Heart right ventricle (tissue), 16 donors: ENCODE measurements at regions not wholly inside any gene's neighbourhood (a gene's known extent, or its start where the extent isn't known, plus 50 kb on each side); places are given as distances from the start of the nearest gene placed in this dataset.

Source experiments
- ATAC-seq, 8 donors: fragments of 200-7000 bp; cut with Tn5 transposase; one replicate each; pipeline ENCODE4 v1.9.1; 2020; ENCODE audit warnings: mild to moderate bottlenecking in 8 of 8, moderate library complexity in 8 of 8, moderate number of reproducible peaks in 1 of 8
- DNase-seq, 2 donors: peaks; one replicate each; pipeline ENCODE4 v3.0.0-alpha.2; 2020
- H3K27ac ChIP-seq, 10 donors: fragments of 200-600 bp; sonication (generic) in 2 of 10; one replicate each; pipeline versions ENCODE4 v1.5.0 to v1.8.0; 2020 to 2022; ENCODE audit warnings: mild to moderate bottlenecking in 3 of 10
- H3K27me3 ChIP-seq, 7 donors: fragments of 200-600 bp; one replicate each; pipeline ENCODE4 v1.8.0; 2021 to 2022; ENCODE audit warnings: mild to moderate bottlenecking in 2 of 7
- H3K36me3 ChIP-seq, 9 donors: fragments of 200-600 bp; sonication (generic) in 1 of 9; one replicate each; pipeline versions ENCODE4 v1.5.0 to v1.8.0; 2020 to 2022; ENCODE audit warnings: mild to moderate bottlenecking in 2 of 9
- H3K4me1 ChIP-seq, 9 donors: fragments of 200-600 bp; sonication (generic) in 1 of 9; one replicate each; pipeline versions ENCODE4 v1.5.0 to v1.8.0; 2020 to 2022; ENCODE audit warnings: mild to moderate bottlenecking in 4 of 9
- H3K4me3 ChIP-seq, 10 donors: fragments of 200-600 bp; sonication (generic) in 2 of 10; one replicate each; pipeline versions ENCODE4 v1.5.0 to v1.8.0; 2020 to 2022; ENCODE audit warnings: mild to moderate bottlenecking in 7 of 10, moderate library complexity in 2 of 10
- H3K9me3 ChIP-seq, 11 donors: fragments of 200-600 bp in 10 of 11; sonication (generic) in 2 of 11; one replicate each; pipeline versions ENCODE4 v1.5.0 to v1.8.0; 2013 to 2022; ENCODE audit warnings: mild to moderate bottlenecking in 2 of 11, control low read depth in 1 of 11, moderate library complexity in 1 of 11
- CTCF ChIP-seq, 9 donors: fragments of 200-600 bp; sonication (generic) in 2 of 9; IDR thresholded peaks; one replicate each; pipeline versions ENCODE4 v1.5.0 to v1.8.0; 2021 to 2022; ENCODE audit warnings: antibody characterized with exemption in 9 of 9, mild to moderate bottlenecking in 5 of 9, moderate library complexity in 1 of 9
- WGBS, 2 donors: extraction: QIAGEN DNeasy Blood & Tissue Kit; methylation state at CpG; one replicate each; pipeline ENCODE4 v1.1.7; 2013; ENCODE audit warnings: inconsistent platforms in 1 of 2; 5-methylcytosine and 5-hydroxymethylcytosine counted together
- intact Hi-C, 10 donors: fragments of 100-400 bp; cut with DNase I; formaldehyde crosslinking; loops; one replicate each; pipeline versions ENCODE4 v1.11.1 to v1.14.2; 2022
- donor health status: Arrhythmogenic right ventricular cardiomyopathy.
- donor health status: ischemic (EF 13 %, LVEDD 7.1; RV severe dilation, severe dysfunction).
- donor health status: healthy with polysubstance abuse.
- donor health status: DM: no; HTN: yes; CAD: no.
- donor health status: DM: no; HTN: no; CAD: no.
- donor health status: ischemic (EF 25% LVEDD 6.9; RV normal size, moderate dysfunction).
- donor health status: ischemic (EF 25% LVEDD 5.7; RV mildly dilated, moderate dysfunction).
- donor health status: healthy.
- donor health status: DM: yes; HTN: yes; CAD: no.
- donor health status: Ischemic cardiomyopathy.
- donor health status: ischemic (EF 35%, LVEDD 5.7; RV mildly dilated, moderate dysfunction).
- donor health status: nonischemic (EF 11% LVEDD 7.7; RV severe dilation, severe dysfunction).
- donor health status: DM: yes; HTN: yes; CAD: no.
- donor health status: PGD.
- donor health status: ischemic (EF 29% LVEDD 5.4; RV normal size, mild dysfunction).
- donor health status: nonischemic (EF 23%, LVEDD 6.1; RV moderate dilation, normal function).

GRCh38 chr17:77074681-77075080 is 66.1 kb upstream of the SEC14L1 start:
- ATAC-seq (no peak), DNase-seq (no peak)
- intact Hi-C loops: loop anchor here in 1 of 10 donors (10.0 kb wide), 1 partner anchor 420 kb away; no protein-coding TSS in a partner anchor
- peaks cover 0 to 63% (median 33%) of the 10 kb centered on the region in 7 donors for H3K27me3 ChIP-seq
- no peak overlapping the region for H3K4me3 ChIP-seq
- H3K4me1 ChIP-seq: peaks cover 0 to 8% (median 0%) of the 10 kb centered on the region in 9 donors
- H3K36me3 ChIP-seq: no peaks in the 10 kb centered on the region
- no peak for TF ChIP-seq CTCF (IDR thresholded peaks at IDR 0.05)
- H3K27ac ChIP-seq: no peak overlapping the region
- 82 to 84% methylated on average over 12 of the region's 12 CpGs for WGBS, 2 donors
- no peaks in the 10 kb centered on the region for H3K9me3 ChIP-seq

- no peak overlapping the region for H3K27ac ChIP-seq
- H3K36me3 ChIP-seq: no peaks in the 10 kb centered on the region
- H3K4me1 ChIP-seq: peaks cover 0 to 8% (median 0%) of the 10 kb centered on the region in 9 donors
- intact Hi-C loops: loop anchor here in 1 of 10 donors (10.0 kb wide), 1 partner anchor 419 kb away; no protein-coding TSS in a partner anchor
- ATAC-seq: peak in 2 of 8 donors; percentile 52 to 61
- no peak for TF ChIP-seq CTCF (IDR thresholded peaks at IDR 0.05)
- H3K27me3 ChIP-seq: peaks cover 0 to 56% (median 22%) of the 10 kb centered on the region in 7 donors
- DNase-seq: no peak
- WGBS, 2 donors: 41 to 45% methylated on average over 14 of the region's 14 CpGs
- no peaks in the 10 kb centered on the region for H3K9me3 ChIP-seq
- H3K4me3 ChIP-seq: no peak overlapping the region
These were observed 64.5 kb upstream of the SEC14L1 start for GRCh38 chr17:77076124-77076830.

- H3K27me3 ChIP-seq: peaks cover 0 to 10% (median 0%) of the 10 kb centered on the region in 7 donors
- peaks cover 5 to 20% (median 16%) of the 10 kb centered on the region in 9 donors for H3K4me1 ChIP-seq
- ATAC-seq: no peak
- intact Hi-C loops: loop anchor here in 1 of 10 donors (10.0 kb wide), 1 partner anchor 411 kb away; no protein-coding TSS in a partner anchor
- peaks cover 0 to 9% (median 0%) of the 10 kb centered on the region in 11 donors for H3K9me3 ChIP-seq
- DNase-seq: no peak
- H3K4me3 ChIP-seq: no peak overlapping the region
- WGBS, 2 donors: 64 to 73% methylated on average over 5 of the region's 5 CpGs
- H3K36me3 ChIP-seq: no peaks in the 10 kb centered on the region
- H3K27ac ChIP-seq: no peak overlapping the region
- no peak for TF ChIP-seq CTCF (IDR thresholded peaks at IDR 0.05)
These were observed 57.2 kb upstream of the SEC14L1 start for GRCh38 chr17:77083531-77083930.

GRCh38 chr17:77085926-77086432 is 54.8 kb upstream of the SEC14L1 start:
- H3K27ac ChIP-seq: no peak overlapping the region
- no peak for ATAC-seq
- no peak for DNase-seq
- no peak for TF ChIP-seq CTCF (IDR thresholded peaks at IDR 0.05)
- intact Hi-C loops: loop anchor here in 9 of 10 donors (1.0 to 10.0 kb wide), 4 partner anchors 161 to 409 kb away; no protein-coding TSS in a partner anchor
- H3K4me3 ChIP-seq: peak overlapping the region in 1 of 10 donors; percentile 25
- no peaks in the 10 kb centered on the region for H3K27me3 ChIP-seq
- H3K36me3 ChIP-seq: peaks cover 0 to 15% (median 7%) of the 10 kb centered on the region in 9 donors
- peaks cover 11 to 42% (median 36%) of the 10 kb centered on the region in 9 donors for H3K4me1 ChIP-seq
- 34 to 42% methylated on average over 8 of the region's 8 CpGs for WGBS, 2 donors
- H3K9me3 ChIP-seq: peaks cover 0 to 9% (median 0%) of the 10 kb centered on the region in 11 donors
